Urinary bladder (tissue), 3 donors: ENCODE measurements at regions not wholly inside any gene's neighbourhood (a gene's known extent, or its start where the extent isn't known, plus 50 kb on each side); places are given as distances from the start of the nearest gene placed in this dataset.

Experiments
- DNase-seq: peaks from one replicate; pipeline ENCODE4 v3.0.0-alpha.2; 2015; ENCODE audit errors: extremely low spot score
- H3K27ac ChIP-seq: one replicate; pipeline ENCODE4 v1.5.1; 2013; ENCODE audit warnings: low read depth, mild to moderate bottlenecking, moderate library complexity
- H3K36me3 ChIP-seq: one replicate; pipeline ENCODE4 v1.6.1; 2013; ENCODE audit warnings: mild to moderate bottlenecking, moderate library complexity; ENCODE audit not compliant: insufficient read depth
- H3K4me1 ChIP-seq: one replicate; pipeline ENCODE4 v1.6.1; 2013; ENCODE audit warnings: mild to moderate bottlenecking, moderate library complexity; ENCODE audit not compliant: insufficient read depth
- H3K4me3 ChIP-seq: one replicate; pipeline ENCODE4 v1.5.1; 2013; ENCODE audit warnings: low read depth, low read length
- WGBS: extraction: QIAGEN DNeasy Blood & Tissue Kit; methylation state at CpG from one replicate; pipeline ENCODE4 v1.1.7; 2013; 5-methylcytosine and 5-hydroxymethylcytosine counted together
- donor health status: healthy with polysubstance abuse.
- donor health status: healthy.

DNA sequence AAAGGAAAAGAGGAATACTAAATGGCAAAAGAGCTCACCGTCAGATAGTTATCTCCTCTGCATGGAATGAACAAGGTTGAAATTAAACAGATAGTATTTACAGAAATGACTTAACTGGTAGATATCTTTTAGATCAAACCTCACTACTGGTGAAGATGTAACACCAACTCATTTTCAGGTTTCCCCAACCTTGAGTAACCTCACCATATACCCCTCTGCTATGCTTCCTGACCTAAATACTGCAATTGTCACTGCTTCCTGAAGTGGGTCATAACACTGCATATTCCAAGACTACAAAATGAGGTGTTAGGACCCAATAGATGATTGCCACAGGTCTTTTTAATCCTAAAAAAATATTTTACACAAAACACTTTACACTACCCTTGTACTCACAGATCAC, 76.3 kb upstream of the PLEKHA5 start:
- Histone ChIP-seq H3K36me3 (no peaks in the 10 kb centered on the region), H3K27ac (no peak overlapping the region), H3K4me1 (no peaks in the 10 kb centered on the region), H3K4me3 (no peak overlapping the region)
- DNase-seq: no peak
- 85% methylated on average over 1 of the region's 1 CpG for WGBS

GRCh38 chr12:19054035-19054434, 75.5 kb upstream of the PLEKHA5 start:
- Histone ChIP-seq H3K4me1 (no peaks in the 10 kb centered on the region), H3K36me3 (no peaks in the 10 kb centered on the region), H3K4me3 (no peak overlapping the region), H3K27ac (no peak overlapping the region)
- no peak for DNase-seq
- 94% methylated on average over 1 of the region's 1 CpG for WGBS

DNA sequence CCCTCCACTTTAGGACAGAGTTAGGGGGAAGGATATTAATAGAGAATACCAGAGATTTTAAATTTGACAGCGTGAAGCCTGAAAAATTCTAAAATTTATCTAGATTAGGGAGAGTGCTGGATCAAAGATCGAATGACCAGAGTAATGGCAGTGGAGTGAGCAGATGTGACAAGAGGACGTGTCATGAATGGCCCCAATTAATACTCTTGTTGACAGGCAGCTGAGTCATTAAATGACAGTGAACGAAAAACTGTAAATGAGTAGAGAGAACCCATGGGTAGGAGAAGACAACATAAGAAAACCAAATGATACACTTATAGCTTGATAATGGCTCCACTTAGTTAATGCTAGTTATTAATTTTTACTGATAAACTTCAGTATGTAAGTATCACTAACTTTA, 73.9 kb upstream of the PLEKHA5 start:
- H3K27ac ChIP-seq: no peak overlapping the region
- WGBS: 94% methylated on average over 4 of the region's 4 CpGs
- H3K4me1 ChIP-seq: no peaks in the 10 kb centered on the region
- no peak for DNase-seq
- no peak overlapping the region for H3K4me3 ChIP-seq
- H3K36me3 ChIP-seq: no peaks in the 10 kb centered on the region

DNA sequence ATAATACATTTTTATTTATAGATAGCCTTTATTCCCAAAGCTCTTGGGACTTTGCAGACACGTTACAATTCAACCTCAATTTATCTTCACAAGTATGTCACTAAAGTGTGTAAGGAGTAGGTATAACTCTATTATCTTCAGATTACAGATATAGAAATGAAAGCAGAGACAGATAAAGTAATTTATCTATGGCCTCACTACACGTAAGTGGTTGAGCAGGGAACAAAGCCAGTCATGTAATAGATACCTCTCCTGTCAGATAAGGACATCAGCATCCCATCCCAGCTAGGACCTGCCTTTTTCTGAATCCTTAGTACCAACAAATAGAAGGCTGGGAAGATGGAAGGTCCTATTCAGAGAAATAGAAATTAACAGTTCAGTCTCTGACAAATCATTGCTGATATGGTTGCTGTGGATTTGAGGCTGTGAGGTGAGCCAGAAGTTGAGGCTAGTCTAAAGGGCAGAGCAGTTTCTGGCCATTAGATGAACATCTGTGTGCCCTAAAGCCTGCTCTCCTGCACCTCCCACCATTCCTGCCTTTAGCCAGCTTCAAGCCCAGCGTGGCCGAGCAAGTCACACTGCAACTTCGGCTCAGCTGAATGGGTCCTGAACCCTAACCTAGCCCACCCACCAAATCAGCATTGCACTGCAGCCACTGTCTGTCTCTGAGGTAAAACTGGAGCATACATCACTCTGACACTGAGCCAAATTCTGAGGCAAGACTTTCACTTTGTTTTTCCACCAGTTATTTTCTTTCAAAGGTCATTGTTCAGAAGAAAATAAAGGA, 71.1 kb upstream of the PLEKHA5 start:
- Histone ChIP-seq H3K27ac (no peak overlapping the region), H3K4me3 (no peak overlapping the region), H3K4me1 (no peaks in the 10 kb centered on the region), H3K36me3 (no peaks in the 10 kb centered on the region)
- DNase-seq: no peak
- WGBS: 54% methylated on average over 5 of the region's 5 CpGs

DNA sequence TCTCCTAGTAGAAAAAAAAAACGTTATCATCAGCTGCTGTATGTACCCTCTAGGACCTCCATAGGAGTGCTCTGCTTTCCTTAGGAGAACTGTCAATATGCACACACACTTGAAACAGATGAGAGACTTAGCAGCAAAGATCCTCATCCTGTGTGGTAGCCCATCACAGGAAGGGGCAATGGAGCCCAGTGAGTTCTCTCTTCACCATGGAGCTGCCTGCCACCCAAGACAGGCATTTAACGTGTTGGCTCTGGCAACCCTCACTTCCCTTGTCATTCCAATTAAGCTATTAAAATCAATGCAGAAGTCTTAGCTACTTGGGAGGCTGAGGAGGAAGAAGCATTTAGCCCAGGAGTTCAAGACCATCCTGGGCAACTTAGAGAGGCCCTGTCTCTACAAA, 64.8 kb upstream of the PLEKHA5 start:
- Histone ChIP-seq H3K4me1 (no peaks in the 10 kb centered on the region), H3K27ac (no peak overlapping the region), H3K36me3 (peaks cover 2% of the 10 kb centered on the region), H3K4me3 (no peak overlapping the region)
- DNase-seq: no peak
- 56% methylated on average over 2 of the region's 2 CpGs for WGBS

DNA sequence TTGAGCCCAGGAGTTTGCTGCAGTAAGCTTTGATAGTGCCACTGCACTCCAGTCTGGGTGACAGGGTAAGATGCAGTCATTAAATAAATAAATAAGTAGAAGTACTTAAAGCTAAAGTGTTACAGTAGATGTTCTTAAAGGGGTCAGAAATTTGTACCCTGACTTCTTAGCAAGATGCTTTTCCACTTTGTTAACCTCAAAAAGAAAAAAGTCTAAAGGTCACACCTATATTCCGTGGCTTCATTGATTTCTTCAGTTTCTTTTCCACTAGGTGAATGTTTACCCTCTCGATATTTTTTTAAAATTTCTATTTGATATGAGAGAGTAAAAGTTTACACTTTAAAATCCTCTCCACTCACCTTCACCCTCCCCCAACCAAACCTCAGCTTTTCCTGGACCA, 64.3 kb upstream of the PLEKHA5 start:
- H3K36me3 ChIP-seq: peaks cover 2% of the 10 kb centered on the region
- DNase-seq: no peak
- H3K27ac ChIP-seq: no peak overlapping the region
- no peaks in the 10 kb centered on the region for H3K4me1 ChIP-seq
- 95% methylated on average over 2 of the region's 2 CpGs for WGBS
- H3K4me3 ChIP-seq: no peak overlapping the region

GRCh38 chr12:19065871-19066270, 63.7 kb upstream of the PLEKHA5 start:
- H3K36me3 ChIP-seq: peaks cover 2% of the 10 kb centered on the region
- no peak overlapping the region for H3K4me3 ChIP-seq
- H3K4me1 ChIP-seq: no peaks in the 10 kb centered on the region
- H3K27ac ChIP-seq: no peak overlapping the region
- no peak for DNase-seq
- 79% methylated on average over 1 of the region's 1 CpG for WGBS

DNA sequence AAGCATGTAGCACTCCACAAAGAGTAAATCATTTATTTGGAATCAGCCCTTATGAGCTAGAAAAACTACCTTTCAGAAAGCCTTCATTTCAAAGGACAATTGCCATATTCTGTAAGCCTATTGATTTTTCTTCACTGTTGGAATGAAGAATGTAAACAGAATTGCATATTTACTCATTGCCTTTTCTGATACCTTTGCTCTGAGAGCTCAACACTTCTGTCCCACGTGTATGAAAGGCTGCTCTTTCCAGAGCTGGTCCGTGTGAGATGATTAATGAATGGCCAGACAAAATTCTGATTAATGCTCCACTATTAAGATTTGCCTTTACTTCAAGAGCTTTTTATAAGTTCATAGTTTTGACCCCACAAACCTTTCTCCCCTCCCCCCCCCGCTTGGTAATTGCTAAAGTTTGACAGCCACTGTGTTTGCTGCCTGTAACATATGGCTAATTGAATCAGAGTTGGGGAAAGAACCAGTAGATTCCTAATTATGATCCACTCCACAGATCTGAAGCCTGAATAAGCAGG, 63.0 kb upstream of the PLEKHA5 start:
- Histone ChIP-seq H3K36me3 (peaks cover 2% of the 10 kb centered on the region), H3K27ac (no peak overlapping the region), H3K4me3 (no peak overlapping the region), H3K4me1 (no peaks in the 10 kb centered on the region)
- WGBS: 59% methylated on average over 3 of the region's 3 CpGs
- no peak for DNase-seq

DNA sequence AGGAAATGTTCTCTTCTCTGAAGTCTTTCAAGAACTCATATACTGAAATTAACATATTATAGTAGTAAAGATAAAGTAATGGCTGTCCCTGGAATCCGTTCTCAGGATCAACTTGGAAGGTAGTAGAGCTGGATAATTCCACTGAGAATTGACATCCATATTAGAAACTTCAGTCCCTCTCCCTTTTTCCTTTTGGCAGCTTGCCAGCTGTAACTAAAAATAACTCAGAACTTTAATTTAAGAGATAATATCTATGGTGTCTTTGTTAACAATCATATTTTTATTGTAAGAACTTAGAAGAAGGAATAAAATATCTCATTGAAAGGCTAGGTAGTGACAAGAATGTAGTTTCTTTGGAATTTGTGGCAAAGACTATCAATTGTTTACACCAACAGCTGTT, 61.4 kb upstream of the PLEKHA5 start:
- no peak overlapping the region for H3K27ac ChIP-seq
- H3K4me3 ChIP-seq: no peak overlapping the region
- H3K4me1 ChIP-seq: no peaks in the 10 kb centered on the region
- H3K36me3 ChIP-seq: peaks cover 2% of the 10 kb centered on the region
- no peak for DNase-seq
- 24% methylated on average over 1 of the region's 1 CpG for WGBS

DNA sequence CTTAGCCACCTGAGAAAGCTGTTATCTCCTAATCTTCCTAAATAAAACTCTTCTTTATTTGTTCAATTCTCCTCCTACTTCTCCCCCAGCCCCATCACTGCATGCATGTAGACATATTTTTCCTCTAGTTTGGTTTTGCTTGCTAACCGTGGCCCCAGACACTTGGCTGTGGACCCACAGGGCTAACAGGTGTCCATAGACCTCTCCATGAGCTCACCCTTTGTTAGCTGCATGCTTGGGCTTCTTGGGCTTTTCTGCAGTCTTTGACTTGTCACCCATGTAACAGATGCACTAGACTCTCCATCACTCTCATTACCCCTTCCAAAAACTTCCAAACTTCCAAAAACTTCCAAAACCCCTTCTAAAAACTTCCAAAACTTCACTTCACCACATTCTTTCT, 59.2 kb upstream of the PLEKHA5 start:
- H3K4me1 ChIP-seq: no peaks in the 10 kb centered on the region
- no peak for DNase-seq
- H3K27ac ChIP-seq: no peak overlapping the region
- peaks cover 2% of the 10 kb centered on the region for H3K36me3 ChIP-seq
- H3K4me3 ChIP-seq: no peak overlapping the region
- WGBS: 82% methylated on average over 1 of the region's 1 CpG

DNA sequence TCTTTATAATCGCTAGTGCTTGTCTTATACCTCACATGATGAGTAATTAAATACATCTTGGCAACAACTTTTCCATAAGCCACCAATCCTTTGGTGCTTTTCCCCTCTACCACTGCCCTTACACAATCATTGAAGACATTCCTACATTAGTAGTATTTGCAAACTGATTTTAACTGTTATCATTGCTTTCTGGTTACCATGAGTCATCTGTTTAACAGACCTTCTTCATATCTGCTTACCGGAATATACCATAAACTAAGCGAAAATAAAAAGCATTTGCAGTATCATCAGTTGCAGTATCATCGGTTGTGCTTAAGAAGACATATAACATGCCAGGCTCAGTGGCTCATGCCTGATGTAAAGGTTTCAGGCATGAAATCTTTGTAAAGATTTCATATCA, 54.8 kb upstream of the PLEKHA5 start:
- Histone ChIP-seq H3K27ac (no peak overlapping the region), H3K4me1 (no peaks in the 10 kb centered on the region), H3K4me3 (no peak overlapping the region), H3K36me3 (no peaks in the 10 kb centered on the region)
- no peak for DNase-seq
- 71% methylated on average over 4 of the region's 4 CpGs for WGBS

DNA sequence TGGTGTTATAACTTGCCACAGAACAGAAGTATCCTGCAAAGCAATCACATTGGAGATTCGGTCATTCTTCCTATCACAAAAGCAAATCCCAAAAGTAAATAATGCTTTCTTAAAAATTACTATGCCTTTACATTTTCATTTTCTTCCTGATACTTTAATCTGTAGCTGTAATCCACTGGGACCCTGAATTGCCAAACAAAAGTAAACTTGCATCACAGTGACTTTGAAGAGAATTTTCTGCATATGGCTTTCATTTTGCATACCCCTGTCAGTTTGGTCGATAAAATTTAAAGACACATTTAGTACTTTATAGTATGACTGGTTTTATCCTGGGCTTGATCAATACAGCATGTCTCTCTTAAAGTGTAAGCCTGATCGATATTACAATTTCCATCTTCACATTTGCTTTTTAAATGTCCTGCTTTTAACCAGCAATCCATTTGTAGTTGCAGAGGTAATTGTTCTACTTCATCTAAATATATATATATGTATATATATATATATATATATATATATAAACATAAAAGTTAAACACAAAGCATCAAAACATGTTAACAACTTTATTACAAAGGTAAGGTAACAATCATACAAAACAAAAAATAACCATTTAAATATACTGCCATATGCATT, 53.7 kb upstream of the PLEKHA5 start:
- WGBS: 67% methylated on average over 3 of the region's 3 CpGs
- no peaks in the 10 kb centered on the region for H3K36me3 ChIP-seq
- DNase-seq: no peak
- no peaks in the 10 kb centered on the region for H3K4me1 ChIP-seq
- H3K27ac ChIP-seq: no peak overlapping the region
- H3K4me3 ChIP-seq: no peak overlapping the region
